H9 (cell line): ENCODE measurements at regions not wholly inside any gene's neighbourhood (a gene's known extent, or its start where the extent isn't known, plus 50 kb on each side); places are given as distances from the start of the nearest gene placed in this dataset.

Source experiments
- DNase-seq: peaks from one replicate; pipeline ENCODE4 v3.0.0-alpha.2; 2017
- H2AFZ ChIP-seq: one replicate; pipeline ENCODE4 v1.6.1; 2013; ENCODE audit warnings: mild to moderate bottlenecking, low read length, control low read depth, moderate library complexity
- H2AK5ac ChIP-seq: 2 replicates; pipeline ENCODE4 v1.6.1; 2013; ENCODE audit warnings: low read length, control low read depth, mixed read lengths; ENCODE audit not compliant: insufficient read length
- H2BK120ac ChIP-seq: one replicate; pipeline ENCODE4 v1.6.1; 2013; ENCODE audit warnings: low read depth, mild to moderate bottlenecking, low read length, control low read depth, inconsistent platforms; ENCODE audit not compliant: poor library complexity, severe bottlenecking
- H2BK12ac ChIP-seq: 2 replicates; pipeline ENCODE4 v1.6.1; 2013; ENCODE audit warnings: low read length, control low read depth, mixed read lengths, low read depth; ENCODE audit not compliant: insufficient read length
- H2BK15ac ChIP-seq: 2 replicates; pipeline ENCODE4 v1.6.1; 2013; ENCODE audit warnings: low read depth, low read length, control low read depth
- H2BK20ac ChIP-seq: one replicate; pipeline ENCODE4 v1.6.1; 2013; ENCODE audit warnings: low read depth, mild to moderate bottlenecking, low read length, control low read depth, inconsistent platforms; ENCODE audit not compliant: poor library complexity, severe bottlenecking
- H2BK5ac ChIP-seq: 2 replicates; pipeline ENCODE4 v1.6.1; 2013; ENCODE audit warnings: low read length, control low read depth, mixed read lengths; ENCODE audit not compliant: insufficient read length
- H3K14ac ChIP-seq: 2 replicates; pipeline ENCODE4 v1.6.1; 2013; ENCODE audit warnings: low read length, control low read depth; ENCODE audit not compliant: insufficient read depth
- H3K18ac ChIP-seq: 2 replicates; pipeline ENCODE4 v1.6.1; 2013; ENCODE audit warnings: low read depth, mild to moderate bottlenecking, mixed read lengths, low read length, control low read depth; ENCODE audit not compliant: insufficient read length
- H3K23ac ChIP-seq: 2 replicates; pipeline ENCODE4 v1.6.1; 2013; ENCODE audit warnings: low read length, control low read depth, mixed read lengths, low read depth; ENCODE audit not compliant: insufficient read length
- H3K23me2 ChIP-seq: 2 replicates; pipeline ENCODE4 v1.6.1; 2013; ENCODE audit warnings: low read depth, mild to moderate bottlenecking, mixed read lengths, low read length, control low read depth; ENCODE audit not compliant: insufficient read length, poor library complexity, severe bottlenecking
- H3K27ac ChIP-seq: 2 replicates; pipeline ENCODE4 v1.5.1; 2013; ENCODE audit warnings: low read length, control low read depth, mixed read lengths, low read depth; ENCODE audit not compliant: insufficient read length
- H3K27me3 ChIP-seq: 2 replicates; pipeline ENCODE4 v1.6.1; 2013; ENCODE audit warnings: low read length, control low read depth, inconsistent platforms; ENCODE audit not compliant: insufficient read depth
- H3K4ac ChIP-seq: 2 replicates; pipeline ENCODE4 v1.6.1; 2013; ENCODE audit warnings: low read depth, mild to moderate bottlenecking, control low read depth, inconsistent platforms, low read length, moderate library complexity
- H3K4me1 ChIP-seq: 2 replicates; pipeline ENCODE4 v1.6.1; 2013; ENCODE audit warnings: low read length, control low read depth, inconsistent platforms; ENCODE audit not compliant: insufficient read depth
- H3K4me2 ChIP-seq: 2 replicates; pipeline ENCODE4 v1.6.1; 2013; ENCODE audit warnings: low read length, control low read depth, mixed read lengths; ENCODE audit not compliant: insufficient read length, insufficient read depth
- H3K56ac ChIP-seq: 2 replicates; pipeline ENCODE4 v1.6.1; 2013; ENCODE audit warnings: low read depth, mild to moderate bottlenecking, mixed read lengths, low read length, control low read depth; ENCODE audit not compliant: insufficient read length
- H3K79me1 ChIP-seq: 2 replicates; pipeline ENCODE4 v1.6.1; 2013; ENCODE audit warnings: low read depth, mild to moderate bottlenecking, moderate library complexity, low read length, control low read depth, inconsistent platforms; ENCODE audit not compliant: insufficient read depth, poor library complexity, severe bottlenecking
- H3K79me2 ChIP-seq: 2 replicates; pipeline ENCODE4 v1.6.1; 2013; ENCODE audit warnings: low read length, control low read depth, inconsistent platforms; ENCODE audit not compliant: insufficient read depth
- H3K9ac ChIP-seq: 2 replicates; pipeline ENCODE4 v1.6.1; 2013; ENCODE audit warnings: low read length, control low read depth, mixed read lengths; ENCODE audit not compliant: insufficient read length; ENCODE audit errors: extremely low read depth
- H3K9me3 ChIP-seq: one replicate; pipeline ENCODE4 v1.6.1; 2013; ENCODE audit warnings: low read depth, low read length, inconsistent platforms; ENCODE audit not compliant: control insufficient read depth
- H3T11ph ChIP-seq: one replicate; pipeline ENCODE4 v1.6.1; 2013; ENCODE audit warnings: mild to moderate bottlenecking, low read length, control low read depth, inconsistent platforms
- H4K20me1 ChIP-seq: one replicate; pipeline ENCODE4 v1.6.1; 2013; ENCODE audit not compliant: control insufficient read depth, insufficient read length, insufficient read depth
- H4K5ac ChIP-seq: 2 replicates; pipeline ENCODE4 v1.6.1; 2013; ENCODE audit warnings: low read depth, mild to moderate bottlenecking, mixed read lengths, low read length, control low read depth; ENCODE audit not compliant: insufficient read length
- H4K8ac ChIP-seq: replicated peaks from 2 replicates; pipeline ENCODE4 v1.6.1; 2013; ENCODE audit warnings: low read length, control low read depth, mixed read lengths, low read depth; ENCODE audit not compliant: insufficient read length
- H4K91ac ChIP-seq: 2 replicates; pipeline ENCODE4 v1.6.1; 2013; ENCODE audit warnings: low read depth, mild to moderate bottlenecking, moderate library complexity, mixed read lengths, low read length, control low read depth; ENCODE audit not compliant: insufficient read length
- H3K27ac Mint-ChIP-seq, 3 experiments: 2 replicates in 2 of 3; 3 replicates in 1 of 3; pipeline ENCODE4 v1.8.0; 2020 to 2021; ENCODE audit warnings: mixed read lengths in 3 of 3, mild to moderate bottlenecking in 1 of 3, moderate library complexity in 1 of 3
- H3K27me3 Mint-ChIP-seq: 2 replicates; pipeline ENCODE4 v1.8.0; 2021; ENCODE audit warnings: low read depth, mild to moderate bottlenecking, moderate library complexity, mixed read lengths
- H3K36me3 Mint-ChIP-seq, 3 experiments: 2 replicates in 2 of 3; 3 replicates in 1 of 3; pipeline ENCODE4 v1.8.0; 2020 to 2021; ENCODE audit warnings: low read depth in 3 of 3, mixed read lengths in 3 of 3; ENCODE audit not compliant: insufficient read depth in 1 of 3
- H3K4me1 Mint-ChIP-seq, 2 experiments: 2 replicates each; pipeline ENCODE4 v1.8.0; 2020; ENCODE audit warnings: mixed read lengths in 2 of 2
- H3K4me3 Mint-ChIP-seq, 2 experiments: 2 replicates in 1 of 2; 3 replicates in 1 of 2; pipeline ENCODE4 v1.8.0; 2020 to 2021; ENCODE audit warnings: mild to moderate bottlenecking in 2 of 2, mixed read lengths in 2 of 2, moderate library complexity in 1 of 2
- H3K9me3 Mint-ChIP-seq, 2 experiments: 2 replicates in 1 of 2; 3 replicates in 1 of 2; pipeline ENCODE4 v1.8.0; 2020; ENCODE audit warnings: mild to moderate bottlenecking in 2 of 2, mixed read lengths in 2 of 2, moderate library complexity in 1 of 2
- CTCF ChIP-seq: fragments of 200-600 bp; sonication (generic); conservative IDR thresholded peaks from 3 replicates; pipeline ENCODE4 v1.8.0; 2021; ENCODE audit warnings: antibody characterized with exemption, mild to moderate bottlenecking
- WGBS: extraction: QIAGEN DNeasy Blood & Tissue Kit; methylation state at CpG from one replicate; pipeline ENCODE4 v1.1.7; 2013; ENCODE audit warnings: missing lambda C conversion rate, low lambda C conversion rate, mixed read lengths; ENCODE audit not compliant: insufficient read length; ENCODE audit errors: extremely low coverage; 5-methylcytosine and 5-hydroxymethylcytosine counted together

GRCh38 chr4:136637071-136637777, 895.1 kb downstream of the PCDH18 start:
- no peak overlapping the region for H4K5ac ChIP-seq
- H2AFZ ChIP-seq: no peak overlapping the region
- H4K20me1 ChIP-seq: no peaks in the 10 kb centered on the region
- no peak overlapping the region for H3K18ac ChIP-seq
- H3K14ac ChIP-seq: no peak overlapping the region
- H2AK5ac ChIP-seq: no peak overlapping the region
- no peak overlapping the region for H3K4me2 ChIP-seq
- H3K79me2 ChIP-seq: no peaks in the 10 kb centered on the region
- no peak overlapping the region for H3K27ac ChIP-seq
- TF ChIP-seq CTCF: peak; percentile 70
- H3K27me3 Mint-ChIP-seq: no peaks in the 10 kb centered on the region
- H3K4me1 Mint-ChIP-seq: peaks cover 5 to 7% of the 10 kb centered on the region in 2 experiments; a peak in 3 of 4 replicates
- H2BK12ac ChIP-seq: no peak overlapping the region
- no peak overlapping the region for H2BK15ac ChIP-seq
- peaks cover 2 to 3% of the 10 kb centered on the region in 2 experiments; a peak in 2 of 5 replicates for H3K9me3 Mint-ChIP-seq
- no peak overlapping the region for H3K9ac ChIP-seq
- no peaks in the 10 kb centered on the region for H3K4me1 ChIP-seq
- no peaks in the 10 kb centered on the region for H3K36me3 Mint-ChIP-seq
- no peak overlapping the region for H3K56ac ChIP-seq
- H4K8ac ChIP-seq: no peak overlapping the region
- H3K27me3 ChIP-seq: no peaks in the 10 kb centered on the region
- no peaks in the 10 kb centered on the region for H3K9me3 ChIP-seq
- no peak overlapping the region for H2BK5ac ChIP-seq
- H3K4me3 Mint-ChIP-seq: no peak overlapping the region
- H4K91ac ChIP-seq: no peak overlapping the region
- DNase-seq: peak; percentile 53
- no peak overlapping the region for H2BK120ac ChIP-seq
- WGBS: no CpG with 5 or more reads among the region's 9 CpGs
- no peak overlapping the region for H3T11ph ChIP-seq
- H3K4ac ChIP-seq: no peak overlapping the region
- H3K23me2 ChIP-seq: no peaks in the 10 kb centered on the region
- no peak overlapping the region for H2BK20ac ChIP-seq
- H3K79me1 ChIP-seq: no peaks in the 10 kb centered on the region
- peak overlapping the region in 1 of 3 experiments; percentile 30; a peak in 1 of 7 replicates for H3K27ac Mint-ChIP-seq
- H3K23ac ChIP-seq: no peak overlapping the region
